Activated T-cell treated with anti-CD3 and anti-CD28 coated beads for 48 hours (primary cell): ENCODE measurements at regions not wholly inside any gene's neighbourhood (a gene's known extent, or its start where the extent isn't known, plus 50 kb on each side); places are given as distances from the start of the nearest gene placed in this dataset.

Experiments used
- DNase-seq: peaks from one replicate; pipeline ENCODE4 v3.0.0-alpha.2; 2020; ENCODE audit warnings: low read depth

- no peak for DNase-seq
Measured at GRCh38 chr12:5195691-5196090, 152.0 kb downstream of the KCNA5 start.

- DNase-seq: no peak
Measured at GRCh38 chr12:5197131-5197530, 153.5 kb downstream of the KCNA5 start.

- no peak for DNase-seq
Measured at GRCh38 chr12:5197656-5198055, 154.0 kb downstream of the KCNA5 start.

- peak; percentile 35 for DNase-seq
Measured at GRCh38 chr12:5200278-5201087, 156.8 kb downstream of the KCNA5 start.

GRCh38 chr12:5201554-5202218, 158.0 kb downstream of the KCNA5 start:
- no peak for DNase-seq

- DNase-seq: no peak
Measured at GRCh38 chr12:5203274-5203673, 159.6 kb downstream of the KCNA5 start.

GRCh38 chr12:5203720-5204119, 160.0 kb downstream of the KCNA5 start:
- no peak for DNase-seq

GRCh38 chr12:5204271-5204670, 160.6 kb downstream of the KCNA5 start:
- no peak for DNase-seq

GRCh38 chr12:5204831-5205230, 161.2 kb downstream of the KCNA5 start:
- DNase-seq: no peak

GRCh38 chr12:5206401-5207175, 162.9 kb downstream of the KCNA5 start:
- no peak for DNase-seq

- DNase-seq: no peak
Measured at GRCh38 chr12:5210179-5210922, 166.7 kb downstream of the KCNA5 start.

- DNase-seq: no peak
Measured at GRCh38 chr12:5210923-5211290, 167.2 kb downstream of the KCNA5 start.

GRCh38 chr12:5213336-5213735, 169.7 kb downstream of the KCNA5 start:
- DNase-seq: no peak

GRCh38 chr12:5213990-5214389, 170.3 kb downstream of the KCNA5 start:
- no peak for DNase-seq

GRCh38 chr12:5217936-5218335, 174.3 kb downstream of the KCNA5 start:
- DNase-seq: no peak

GRCh38 chr12:5220099-5220498, 176.4 kb downstream of the KCNA5 start:
- no peak for DNase-seq

- DNase-seq: no peak
Measured at GRCh38 chr12:5220835-5221234, 177.2 kb downstream of the KCNA5 start.

- DNase-seq: no peak
Measured at GRCh38 chr12:5222011-5222461, 178.4 kb downstream of the KCNA5 start.

- no peak for DNase-seq
Measured at GRCh38 chr12:5222729-5223128, 179.1 kb downstream of the KCNA5 start.

- no peak for DNase-seq
Measured at GRCh38 chr12:5223881-5224280, 180.2 kb downstream of the KCNA5 start.

- DNase-seq: no peak
Measured at GRCh38 chr12:5226581-5226980, 182.9 kb downstream of the KCNA5 start.

GRCh38 chr12:5227708-5228373, 184.2 kb downstream of the KCNA5 start:
- no peak for DNase-seq
